ENCODE measurements at regions not wholly inside any gene's neighbourhood (a gene's known extent, or its start where the extent isn't known, plus 50 kb on each side); places are given as distances from the start of the nearest gene placed in this dataset.
A peak's percentile ranks its signal among the peaks of the same experiment; 100 is the strongest.

DNA sequence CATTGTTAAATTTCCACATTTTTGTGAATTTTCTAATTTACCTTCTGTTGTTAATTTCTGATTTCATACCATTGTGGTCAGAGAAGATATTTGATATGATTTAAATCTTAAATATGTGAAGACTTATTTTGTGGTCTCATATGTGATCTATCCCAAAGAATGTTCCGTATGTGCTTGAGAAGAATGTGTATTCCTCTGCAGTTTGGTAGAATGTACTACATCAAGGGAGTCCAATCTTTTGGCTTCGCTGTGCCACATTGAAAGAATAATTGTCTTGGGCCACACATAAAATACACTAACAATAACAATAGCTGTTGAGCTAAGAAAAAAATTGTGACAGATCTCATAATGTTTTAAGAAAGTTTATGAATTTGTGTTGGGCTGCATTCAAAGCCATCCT is 140.7 kb upstream of the PRNP start:
- no peak overlapping the region for H3K27ac ChIP-seq (ENCODE audit: low read depth, low read length)

More for the DNA sequence above, 140.7 kb upstream of the PRNP start:
- H3K79me2 ChIP-seq (ENCODE audit: insufficient read depth, low read length): no peaks in the 10 kb centered on the region
- H3K4me2 ChIP-seq (ENCODE audit: low read length): no peak overlapping the region
- CTCF ChIA-PET: no interaction called here
- no peak for DNase-seq (ENCODE audit: low read depth, low spot score)
- H4K20me1 ChIP-seq (ENCODE audit: insufficient read depth): no peaks in the 10 kb centered on the region
- no peak overlapping the region for H3K4me3 ChIP-seq (replicated peaks in 1 of 2; ENCODE audit: low read depth in 1 of 2, low read length in 2 of 2)
- peak overlapping the region; percentile 34 for H2AFZ ChIP-seq (ENCODE audit: low read depth, low read length, poor library complexity, severe bottlenecking)
- no peak for TF ChIP-seq ZFX (IDR thresholded peaks at IDR 0.05)
- TF ChIP-seq, protein P1, sequence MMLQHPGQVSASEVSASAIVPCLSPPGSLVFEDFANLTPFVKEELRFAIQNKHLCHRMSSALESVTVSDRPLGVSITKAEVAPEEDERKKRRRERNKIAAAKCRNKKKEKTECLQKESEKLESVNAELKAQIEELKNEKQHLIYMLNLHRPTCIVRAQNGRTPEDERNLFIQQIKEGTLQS (IDR thresholded peaks at IDR 0.05): no peak
- no peak for TF ChIP-seq YY1 (IDR thresholded peaks at IDR 0.05; ENCODE audit: extremely low read depth, insufficient replicate concordance, low read depth, low read length)
- TF ChIP-seq ELF1 (IDR thresholded peaks at IDR 0.05; ENCODE audit: borderline replicate concordance, low read depth): no peak
- TF ChIP-seq EZH2 (IDR thresholded peaks at IDR 0.05): no peak
- TF ChIP-seq, protein P2, sequence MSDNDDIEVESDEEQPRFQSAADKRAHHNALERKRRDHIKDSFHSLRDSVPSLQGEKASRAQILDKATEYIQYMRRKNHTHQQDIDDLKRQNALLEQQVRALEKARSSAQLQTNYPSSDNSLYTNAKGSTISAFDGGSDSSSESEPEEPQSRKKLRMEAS (IDR thresholded peaks at IDR 0.05): no peak
- no peak for TF ChIP-seq RAD21 (IDR thresholded peaks at IDR 0.05; ENCODE audit: low read depth)
- TF ChIP-seq FOSL1 (IDR thresholded peaks at IDR 0.05; ENCODE audit: low read depth): no peak
- TF ChIP-seq POLR2AphosphoS5 (IDR thresholded peaks at IDR 0.05; ENCODE audit: low read depth, low read length): no peak
- TF ChIP-seq SP1 (IDR thresholded peaks at IDR 0.05; ENCODE audit: low read depth): no peak
- no peak for TF ChIP-seq CEBPB (IDR thresholded peaks at IDR 0.05; ENCODE audit: low read depth)
- TF ChIP-seq, protein P3, sequence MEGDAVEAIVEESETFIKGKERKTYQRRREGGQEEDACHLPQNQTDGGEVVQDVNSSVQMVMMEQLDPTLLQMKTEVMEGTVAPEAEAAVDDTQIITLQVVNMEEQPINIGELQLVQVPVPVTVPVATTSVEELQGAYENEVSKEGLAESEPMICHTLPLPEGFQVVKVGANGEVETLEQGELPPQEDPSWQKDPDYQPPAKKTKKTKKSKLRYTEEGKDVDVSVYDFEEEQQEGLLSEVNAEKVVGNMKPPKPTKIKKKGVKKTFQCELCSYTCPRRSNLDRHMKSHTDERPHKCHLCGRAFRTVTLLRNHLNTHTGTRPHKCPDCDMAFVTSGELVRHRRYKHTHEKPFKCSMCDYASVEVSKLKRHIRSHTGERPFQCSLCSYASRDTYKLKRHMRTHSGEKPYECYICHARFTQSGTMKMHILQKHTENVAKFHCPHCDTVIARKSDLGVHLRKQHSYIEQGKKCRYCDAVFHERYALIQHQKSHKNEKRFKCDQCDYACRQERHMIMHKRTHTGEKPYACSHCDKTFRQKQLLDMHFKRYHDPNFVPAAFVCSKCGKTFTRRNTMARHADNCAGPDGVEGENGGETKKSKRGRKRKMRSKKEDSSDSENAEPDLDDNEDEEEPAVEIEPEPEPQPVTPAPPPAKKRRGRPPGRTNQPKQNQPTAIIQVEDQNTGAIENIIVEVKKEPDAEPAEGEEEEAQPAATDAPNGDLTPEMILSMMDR (IDR thresholded peaks at IDR 0.05 in 2 of 3, conservative IDR thresholded peaks at IDR 0.05 in 1 of 3; ENCODE audit: borderline replicate concordance in 1 of 3, insufficient read depth in 1 of 3, low read depth in 2 of 3, low read length in 2 of 3): no peak
- TF ChIP-seq EGR1 (IDR thresholded peaks at IDR 0.05; ENCODE audit: low read depth): no peak
- TF ChIP-seq CBX3 (IDR thresholded peaks at IDR 0.05; ENCODE audit: low read depth): no peak
- TF ChIP-seq SIN3A (IDR thresholded peaks at IDR 0.05; ENCODE audit: low read depth): no peak
- no peak for TF ChIP-seq EZH2phosphoT487 (IDR thresholded peaks at IDR 0.05; ENCODE audit: borderline replicate concordance)
- TF ChIP-seq, protein P4, sequence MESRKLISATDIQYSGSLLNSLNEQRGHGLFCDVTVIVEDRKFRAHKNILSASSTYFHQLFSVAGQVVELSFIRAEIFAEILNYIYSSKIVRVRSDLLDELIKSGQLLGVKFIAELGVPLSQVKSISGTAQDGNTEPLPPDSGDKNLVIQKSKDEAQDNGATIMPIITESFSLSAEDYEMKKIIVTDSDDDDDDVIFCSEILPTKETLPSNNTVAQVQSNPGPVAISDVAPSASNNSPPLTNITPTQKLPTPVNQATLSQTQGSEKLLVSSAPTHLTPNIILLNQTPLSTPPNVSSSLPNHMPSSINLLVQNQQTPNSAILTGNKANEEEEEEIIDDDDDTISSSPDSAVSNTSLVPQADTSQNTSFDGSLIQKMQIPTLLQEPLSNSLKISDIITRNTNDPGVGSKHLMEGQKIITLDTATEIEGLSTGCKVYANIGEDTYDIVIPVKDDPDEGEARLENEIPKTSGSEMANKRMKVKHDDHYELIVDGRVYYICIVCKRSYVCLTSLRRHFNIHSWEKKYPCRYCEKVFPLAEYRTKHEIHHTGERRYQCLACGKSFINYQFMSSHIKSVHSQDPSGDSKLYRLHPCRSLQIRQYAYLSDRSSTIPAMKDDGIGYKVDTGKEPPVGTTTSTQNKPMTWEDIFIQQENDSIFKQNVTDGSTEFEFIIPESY (IDR thresholded peaks at IDR 0.05; ENCODE audit: extremely low read depth, insufficient replicate concordance, low read length): no peak
- TF ChIP-seq POLR2A (IDR thresholded peaks at IDR 0.05; ENCODE audit: borderline replicate concordance, extremely low read depth, insufficient read depth, insufficient read length): no peak
- no peak for TF ChIP-seq TCF7L2 (IDR thresholded peaks at IDR 0.05; ENCODE audit: borderline replicate concordance, extremely low read depth, insufficient read depth, insufficient read length)
- no peak for TF ChIP-seq JUND (IDR thresholded peaks at IDR 0.05)
- peaks cover 19 to 50% of the 10 kb centered on the region in 2 experiments for H3K4me1 ChIP-seq (ENCODE audit: control insufficient read depth in 1 of 2, insufficient read depth in 2 of 2, low read length in 2 of 2)
- H3K9me2 ChIP-seq (ENCODE audit: insufficient read depth): no peaks in the 10 kb centered on the region
- RAD21 ChIA-PET (ENCODE audit: low non-redundant PET in 1 of 2, low total read pairs in 2 of 2, uncharacterized antibody in 2 of 2, unreplicated experiment in 2 of 2): no interaction called here
- H3K27me3 ChIP-seq (ENCODE audit: insufficient read depth, low read length): no peaks in the 10 kb centered on the region
- ATAC-seq: no peak
- intact Hi-C loops (cut with micrococcal nuclease): no loop called here
- H3K9me3 ChIP-seq (ENCODE audit: control insufficient read depth in 1 of 2, insufficient read depth in 1 of 2, low read depth in 1 of 2, low read length in 2 of 2): no peaks in the 10 kb centered on the region
- POLR2A ChIA-PET: no interaction called here
- no peak overlapping the region for H3K9ac ChIP-seq (ENCODE audit: low read length)
- H3K36me3 ChIP-seq (ENCODE audit: control insufficient read depth in 1 of 2, insufficient read depth in 2 of 2, low read length in 2 of 2): no peaks in the 10 kb centered on the region
- BruUV-seq (replicated peaks): no TSS peak
